ENCODE measurements at regions not wholly inside any gene's neighbourhood (a gene's known extent, or its start where the extent isn't known, plus 50 kb on each side); places are given as distances from the start of the nearest gene placed in this dataset.

DNA sequence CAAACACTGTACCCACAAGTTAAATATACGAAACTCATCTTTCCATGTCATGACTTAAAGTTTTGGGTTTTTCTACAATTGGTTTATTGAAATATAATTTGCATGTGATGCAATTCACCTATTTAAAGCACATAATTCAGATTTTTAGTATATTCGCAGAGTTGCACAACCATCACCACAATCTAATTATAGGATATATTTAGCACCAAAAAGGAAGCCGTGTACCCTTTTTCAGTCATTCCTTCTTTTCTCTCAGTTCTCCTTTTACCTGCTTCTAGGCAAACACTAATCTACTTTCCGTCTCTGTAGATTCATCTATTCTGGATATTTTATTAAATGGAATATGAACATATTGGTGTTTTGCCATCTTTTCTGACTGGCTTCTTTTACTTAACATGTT is 1458.1 kb upstream of the TENM4 start:
- no peak for DNase-seq

GRCh38 chr11:80886684-80887083 is 1445.9 kb upstream of the TENM4 start:
- DNase-seq, result no peak

DNA sequence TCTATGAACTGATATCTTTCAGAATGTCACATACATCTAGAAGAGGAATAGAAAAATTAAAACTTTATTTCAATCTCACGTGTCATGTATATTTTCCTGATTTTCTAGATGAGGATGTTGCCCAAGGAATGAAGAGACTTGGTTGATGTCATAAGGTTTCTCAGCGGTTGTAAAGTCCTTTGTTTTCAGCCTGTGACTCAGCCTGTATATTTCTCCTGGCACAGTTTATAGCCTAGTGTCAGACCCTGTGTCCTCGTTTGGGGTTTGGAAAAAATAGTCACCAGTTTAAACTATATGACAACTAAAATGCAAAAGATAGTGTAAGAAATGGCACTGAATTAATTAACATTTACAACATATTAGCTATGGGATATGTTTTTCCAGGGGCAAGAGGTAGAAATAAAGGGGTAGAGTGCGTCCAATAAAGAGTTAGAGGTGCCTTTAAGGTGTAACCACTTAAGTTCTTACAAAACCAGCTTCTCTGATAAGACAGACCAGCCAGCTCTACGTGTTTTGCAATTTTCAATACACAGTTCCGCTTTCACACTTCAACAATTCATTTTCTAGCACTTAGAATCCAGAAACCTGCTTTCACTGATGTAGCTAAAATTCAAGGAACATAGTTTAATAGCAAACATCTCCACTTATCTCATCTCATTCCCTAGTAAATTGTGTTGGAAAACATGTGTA is 1432.6 kb upstream of the TENM4 start:
- DNase-seq, result no peak

GRCh38 chr11:80872116-80872728 is 1431.4 kb upstream of the TENM4 start:
- no peak for DNase-seq

DNA sequence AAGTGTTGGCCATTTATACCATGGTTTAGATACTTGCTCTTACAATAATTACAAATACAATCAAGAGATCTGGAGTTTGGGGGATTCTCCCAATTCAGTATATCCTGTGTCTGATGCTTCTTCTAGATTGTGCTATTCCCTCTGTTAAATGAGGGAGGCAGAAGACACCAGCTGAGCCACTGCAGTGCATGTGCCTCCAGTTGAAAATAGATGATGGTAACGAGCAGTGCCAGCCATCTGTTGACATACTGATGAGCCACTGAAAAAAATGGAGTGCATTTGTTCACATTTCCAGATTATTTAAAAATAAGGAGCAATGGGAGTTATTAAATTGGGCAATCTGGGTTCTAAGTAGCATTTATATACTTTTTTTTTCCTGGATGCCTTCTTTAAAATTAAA is 1428.0 kb upstream of the TENM4 start:
- DNase-seq, result no peak

GRCh38 chr11:80862011-80862410 is 1421.2 kb upstream of the TENM4 start:
- DNase-seq, result no peak

GRCh38 chr11:80861193-80861592 is 1420.4 kb upstream of the TENM4 start:
- no peak for DNase-seq

GRCh38 chr11:80860632-80861031 is 1419.8 kb upstream of the TENM4 start:
- no peak for DNase-seq

DNA sequence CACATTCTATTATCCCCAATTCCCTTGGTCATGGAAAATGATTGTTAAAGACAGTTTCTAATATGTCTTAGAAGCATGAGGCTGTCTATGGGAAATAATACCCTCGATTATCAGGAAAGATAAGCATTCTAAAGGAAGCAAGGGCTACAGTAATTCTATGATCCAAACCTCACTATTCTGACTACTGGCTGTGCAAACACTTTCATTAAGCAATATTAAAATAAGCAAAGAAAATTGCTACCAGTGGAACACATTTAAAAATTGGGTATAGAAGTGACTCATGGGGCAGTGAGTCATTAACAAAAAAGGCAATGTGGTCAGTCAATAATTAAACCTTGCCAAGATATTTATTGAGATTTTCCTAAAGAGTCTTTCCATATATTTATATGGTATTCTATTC is 1415.2 kb upstream of the TENM4 start:
- no peak for DNase-seq

GRCh38 chr11:80855426-80855825 is 1414.6 kb upstream of the TENM4 start:
- DNase-seq, result no peak

DNA sequence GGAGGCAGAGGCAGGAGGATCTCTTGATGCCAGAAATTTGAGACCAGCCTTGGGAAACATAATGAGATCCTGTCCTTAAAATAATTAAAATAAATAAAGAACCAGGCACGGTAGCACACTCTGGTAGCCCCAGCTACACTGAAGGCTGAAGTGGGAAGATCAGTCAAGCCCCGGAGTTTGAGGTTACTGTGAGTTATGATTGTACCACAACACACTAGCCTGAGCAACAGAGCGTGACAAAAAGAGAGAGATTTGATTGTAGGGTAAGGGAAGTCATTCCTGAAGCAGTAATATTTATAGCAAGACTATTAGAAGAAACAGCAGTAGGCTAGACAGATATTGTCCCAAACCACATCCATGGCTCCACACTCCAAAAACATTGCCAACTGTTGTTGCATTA is 1408.4 kb upstream of the TENM4 start:
- no peak for DNase-seq

- no peak for DNase-seq
Measured at GRCh38 chr11:80846979-80847378, 1406.1 kb upstream of the TENM4 start.

DNA sequence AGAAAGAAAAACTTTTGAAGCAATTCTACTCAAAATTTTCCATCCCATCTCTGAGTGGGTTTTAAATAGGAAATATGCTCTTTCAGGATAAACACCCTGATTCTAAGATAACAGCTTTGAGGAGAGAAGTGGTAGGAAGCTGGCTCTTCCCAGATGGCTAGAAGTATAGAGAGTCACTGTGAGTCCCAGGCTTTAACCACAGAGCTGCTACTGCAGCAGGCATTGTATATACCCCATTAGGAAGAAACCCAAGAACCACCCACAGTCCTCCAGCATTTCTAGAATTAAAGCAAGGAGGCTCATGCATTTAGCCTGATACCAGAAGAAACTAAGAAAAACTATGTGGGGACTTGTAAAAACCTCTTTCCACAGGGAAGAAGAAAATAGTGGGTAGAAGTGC is 1405.6 kb upstream of the TENM4 start:
- DNase-seq, result no peak

GRCh38 chr11:80844110-80844819 is 1403.4 kb upstream of the TENM4 start:
- DNase-seq, result no peak

DNA sequence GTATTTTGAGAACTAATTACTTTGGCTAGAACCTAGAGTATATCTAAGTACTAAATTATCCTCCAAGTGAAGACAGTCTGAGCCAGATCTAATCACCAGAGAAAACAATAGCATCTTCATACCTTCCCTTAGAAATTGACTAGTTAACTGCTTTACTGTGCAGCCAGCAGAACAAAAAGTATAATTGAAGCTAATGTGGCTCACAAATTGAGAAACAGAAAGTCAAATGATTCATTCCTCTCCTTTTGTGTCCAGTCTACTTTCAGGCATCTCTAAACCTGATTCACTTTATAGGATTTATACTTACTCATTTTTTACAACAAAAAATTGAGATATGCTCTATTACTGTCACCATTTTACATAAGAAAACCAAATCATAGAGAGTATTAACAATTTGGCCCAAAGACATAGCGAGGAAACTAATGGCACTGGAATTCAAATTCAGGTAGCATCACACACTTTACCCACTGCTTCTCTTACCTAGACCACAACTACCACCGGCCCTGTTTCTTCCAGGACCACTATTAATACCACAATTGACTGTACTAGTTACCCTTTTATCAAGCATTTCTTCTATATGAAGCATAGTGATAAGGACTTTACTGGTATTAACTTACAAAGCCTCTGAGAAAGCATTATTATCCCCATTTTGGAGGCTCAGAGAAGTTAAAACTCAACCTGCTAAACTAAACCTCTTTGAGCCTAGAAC is 1402.6 kb upstream of the TENM4 start:
- DNase-seq, result no peak

DNA sequence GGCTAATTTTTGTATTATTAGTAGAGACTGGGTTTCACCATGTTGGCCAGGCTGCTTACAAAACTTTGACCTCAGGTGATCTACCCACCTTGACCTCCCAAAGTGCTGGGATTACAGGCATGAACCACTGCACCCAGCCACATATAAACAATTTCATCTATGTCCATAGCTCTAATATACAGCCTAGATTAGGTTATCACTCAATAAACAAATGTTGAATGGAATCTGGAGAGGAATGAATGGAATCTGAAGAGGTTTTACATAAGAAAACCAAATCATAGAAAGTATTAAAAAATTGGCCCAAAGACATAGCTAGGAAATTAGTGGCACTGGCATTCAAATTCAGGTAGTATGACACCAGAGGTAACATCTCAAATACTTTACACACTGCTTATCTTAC is 1401.4 kb upstream of the TENM4 start:
- DNase-seq, result no peak

DNA sequence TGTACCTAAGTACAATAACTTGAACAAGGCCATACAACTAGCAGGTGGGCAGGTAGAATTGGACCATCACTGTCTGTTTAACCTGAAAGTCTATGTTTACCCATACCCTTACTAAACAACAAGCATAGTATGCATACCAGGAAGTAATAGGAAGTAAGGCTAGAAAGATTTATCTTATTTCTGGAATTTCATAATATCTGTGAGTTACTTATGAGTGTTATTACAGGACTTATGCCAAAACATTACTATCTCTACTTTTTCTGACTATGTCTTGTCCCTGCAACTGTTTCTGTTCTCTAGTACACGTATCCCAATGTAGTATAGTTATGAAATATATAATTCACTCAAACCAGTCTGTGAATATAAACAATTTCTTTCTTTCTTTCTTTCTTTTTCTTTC is 1400.8 kb upstream of the TENM4 start:
- DNase-seq, result no peak

- DNase-seq, result no peak
Measured at GRCh38 chr11:80838153-80838552, 1397.3 kb upstream of the TENM4 start.

- no peak for DNase-seq
Measured at GRCh38 chr11:80837051-80837450, 1396.2 kb upstream of the TENM4 start.

GRCh38 chr11:80831374-80831773 is 1390.5 kb upstream of the TENM4 start:
- no peak for DNase-seq

DNA sequence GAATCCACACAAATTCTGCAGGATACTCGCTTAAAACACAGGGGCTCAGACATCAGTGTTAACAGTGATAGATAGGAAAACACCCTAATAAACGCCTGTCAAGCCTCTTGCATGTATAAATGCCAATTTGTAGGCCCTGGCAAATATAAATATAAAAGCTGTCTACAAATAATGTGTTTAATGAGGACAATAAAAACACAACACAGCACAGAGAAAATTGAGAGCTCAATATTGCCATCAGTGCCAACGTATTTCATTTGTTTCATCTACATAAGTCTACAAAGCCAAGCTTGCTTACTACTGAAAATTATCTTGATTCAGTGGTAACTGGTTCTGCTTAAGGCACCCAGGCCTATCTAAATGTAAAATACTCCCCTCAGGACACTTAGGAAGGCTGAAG is 1387.0 kb upstream of the TENM4 start:
- DNase-seq, result no peak

DNA sequence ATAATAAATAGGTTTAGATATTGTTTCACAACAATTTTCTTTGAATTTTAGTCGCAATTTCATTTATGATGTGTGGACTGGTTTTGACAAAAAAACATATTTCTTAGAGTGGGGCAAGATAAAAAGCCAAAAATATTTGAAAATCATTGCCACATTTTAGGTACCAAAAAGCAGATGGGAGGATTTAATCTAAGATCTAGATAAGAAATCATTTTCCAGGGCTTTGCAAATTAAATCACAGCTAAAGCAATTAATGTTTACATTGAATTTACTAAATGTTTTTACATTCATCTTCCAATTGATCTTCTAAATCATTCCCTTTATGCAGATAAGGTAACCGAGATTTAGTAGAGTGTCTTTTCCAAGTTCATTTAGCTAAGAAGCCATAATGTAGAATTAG is 1386.0 kb upstream of the TENM4 start:
- no peak for DNase-seq

DNA sequence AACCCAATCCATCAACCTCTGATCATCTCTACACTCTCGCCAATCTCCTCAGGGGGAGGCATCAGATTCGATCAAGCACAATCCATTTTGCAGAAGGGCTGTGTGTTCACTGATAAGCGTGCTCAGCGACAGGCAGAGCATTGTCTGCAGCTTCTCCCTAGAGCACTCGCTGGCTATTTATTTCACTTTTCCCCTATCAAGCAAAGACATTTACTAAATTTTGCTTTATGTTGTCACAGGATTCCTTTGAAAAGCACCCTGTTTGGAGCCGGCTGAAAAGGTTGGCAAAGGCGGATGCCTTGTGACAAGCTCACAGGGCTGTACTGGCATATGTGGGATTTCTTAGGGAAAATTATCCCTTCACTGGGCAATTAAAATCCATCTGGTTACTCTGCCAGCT is 1381.5 kb upstream of the TENM4 start:
- DNase-seq, result no peak

DNA sequence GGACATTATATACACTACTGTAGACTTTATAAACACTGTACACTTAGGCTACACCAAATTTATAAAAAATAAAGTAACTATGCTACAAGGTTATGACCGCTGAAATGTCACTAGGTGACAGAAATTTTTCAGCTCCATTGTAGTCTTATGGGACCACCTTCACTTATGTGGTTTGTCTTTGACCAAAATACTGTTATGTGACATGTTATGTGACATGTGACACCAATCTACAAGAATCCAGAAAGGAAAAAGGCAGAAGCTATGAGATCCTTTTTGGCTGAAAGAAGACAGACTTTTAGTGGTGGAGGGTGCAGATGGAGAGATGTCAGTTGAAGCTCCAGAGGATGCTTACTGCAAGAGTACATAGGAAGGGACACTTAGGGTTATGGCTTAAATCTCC is 1378.4 kb upstream of the TENM4 start:
- DNase-seq, result no peak

Measured in central memory CD4-positive, alpha-beta T cell (primary cell).